ENCODE measurements at regions not wholly inside any gene's neighbourhood (a gene's known extent, or its start where the extent isn't known, plus 50 kb on each side); places are given as distances from the start of the nearest gene placed in this dataset.

DNA sequence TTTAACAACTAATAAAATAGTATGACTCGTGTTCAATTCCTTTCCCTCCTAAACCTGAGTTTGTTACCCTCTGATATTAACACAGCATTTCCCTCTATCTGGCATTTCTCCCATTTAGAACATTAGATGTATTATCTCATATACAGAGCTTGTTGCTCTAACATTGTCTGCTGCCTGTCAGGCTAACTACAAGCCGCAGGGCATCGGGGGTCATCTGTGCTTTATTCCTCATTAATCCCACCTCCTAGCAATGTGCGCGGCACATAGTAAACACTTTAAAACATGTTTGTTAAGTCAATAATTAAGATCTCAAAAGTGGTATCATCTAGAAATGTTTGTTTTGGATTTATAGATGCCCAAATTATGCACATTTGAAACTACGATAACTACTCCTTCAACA lies 52.9 kb upstream of the NEBL start:
- WGBS = 98% methylated on average over 4 of the region's 6 CpGs
- H3K4me3 ChIP-seq (ENCODE audit: low read length) = no peak overlapping the region
- H3K9ac ChIP-seq (ENCODE audit: low read depth, low read length) = no peak overlapping the region
- no peaks in the 10 kb centered on the region; the same call in 1 of the 2 replicates for H3K36me3 ChIP-seq (ENCODE audit: insufficient read depth, low read length)
- peaks cover 13% of the 10 kb centered on the region for H3K4me1 ChIP-seq (ENCODE audit: insufficient read depth, low read length)
- peaks cover 14% of the 10 kb centered on the region for H3K9me3 ChIP-seq (ENCODE audit: insufficient read depth, low read depth, low read length)
- H3K27me3 ChIP-seq (ENCODE audit: insufficient read depth, low read length) = no peaks in the 10 kb centered on the region
- no peak overlapping the region for H3K27ac ChIP-seq (ENCODE audit: low read depth, low read length)

DNA sequence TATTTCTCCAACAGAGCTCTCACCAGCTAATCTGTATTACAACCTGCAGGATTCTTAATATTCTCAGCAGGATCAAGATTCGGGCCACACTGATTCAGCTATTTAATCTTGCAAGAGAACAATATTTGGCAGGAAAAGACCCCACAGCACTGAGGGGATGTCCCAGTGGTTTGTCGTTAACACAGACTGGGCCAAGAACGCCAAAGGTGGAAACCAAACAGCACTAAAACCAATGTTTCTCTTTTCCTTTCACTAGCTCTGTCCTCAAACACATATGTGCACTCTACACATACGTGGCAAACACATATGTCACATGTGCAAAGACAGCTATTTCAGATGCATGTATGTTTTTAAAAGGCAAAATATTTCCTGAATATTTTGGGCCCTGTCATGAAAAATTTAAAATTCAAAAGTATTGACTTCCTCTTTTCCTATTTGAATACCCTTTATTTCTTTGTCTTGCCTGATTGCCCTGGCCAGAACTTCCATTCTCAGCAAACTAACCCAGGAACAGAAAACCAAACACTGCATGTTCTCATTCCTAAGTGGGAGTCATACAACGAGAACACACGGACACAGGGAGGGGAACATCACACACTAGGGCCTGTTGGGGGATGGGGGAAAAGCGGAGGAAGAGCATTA lies 51.7 kb upstream of the NEBL start:
- Histone ChIP-seq H3K27me3 (ENCODE audit: insufficient read depth, low read length) (no peaks in the 10 kb centered on the region), H3K36me3 (ENCODE audit: insufficient read depth, low read length) (no peaks in the 10 kb centered on the region), H3K4me3 (ENCODE audit: low read length) (no peak overlapping the region), H3K27ac (ENCODE audit: low read depth, low read length) (peak overlapping the region; percentile 37; the same call in 1 of the 2 replicates), H3K9me3 (ENCODE audit: insufficient read depth, low read depth, low read length) (peaks cover 4% of the 10 kb centered on the region; the same call in 1 of the 2 replicates), H3K9ac (ENCODE audit: low read depth, low read length) (no peak overlapping the region), H3K4me1 (ENCODE audit: insufficient read depth, low read length) (peaks cover 13% of the 10 kb centered on the region)
- 81% methylated on average over 7 of the region's 7 CpGs for WGBS

Data from HUES64 (cell line).